Right cardiac atrium (tissue), 5 donors: ENCODE measurements at regions not wholly inside any gene's neighbourhood (a gene's known extent, or its start where the extent isn't known, plus 50 kb on each side); places are given as distances from the start of the nearest gene placed in this dataset.

ENCODE experiments used
- ATAC-seq, 2 donors: fragments of 200-7000 bp; cut with Tn5 transposase; one replicate each; pipeline versions ENCODE4 v1.8.0 to v1.9.1; 2020; ENCODE audit warnings: moderate library complexity in 2 of 2, mild to moderate bottlenecking in 1 of 2
- DNase-seq, 3 donors: peaks; one replicate each; pipeline ENCODE4 v3.0.0-alpha.2; 2020
- H3K27ac ChIP-seq: one replicate; pipeline ENCODE4 v1.5.1; 2013; ENCODE audit warnings: mild to moderate bottlenecking, low read length, control low read depth, moderate library complexity
- H3K27me3 ChIP-seq: one replicate; pipeline ENCODE4 v1.6.1; 2013; ENCODE audit not compliant: control insufficient read depth, insufficient read depth
- H3K4me1 ChIP-seq: one replicate; pipeline ENCODE4 v1.6.1; 2013; ENCODE audit warnings: low read length; ENCODE audit not compliant: control insufficient read depth, insufficient read depth
- H3K4me3 ChIP-seq: one replicate; pipeline ENCODE4 v1.5.1; 2013; ENCODE audit warnings: low read length, control low read depth
- H3K9me3 ChIP-seq: one replicate; pipeline ENCODE4 v1.6.1; 2013; ENCODE audit warnings: low read length; ENCODE audit not compliant: control insufficient read depth
- WGBS: extraction: QIAGEN DNeasy Blood & Tissue Kit; methylation state at CpG from one replicate; pipeline ENCODE4 v1.1.7; 2013; 5-methylcytosine and 5-hydroxymethylcytosine counted together
- intact Hi-C, 4 donors: fragments of 100-400 bp; cut with DNase I; formaldehyde crosslinking; loops; one replicate each; pipeline versions ENCODE4 v1.11.0 to v1.14.0; 2022 to 2023
- donor health status: healthy with polysubstance abuse.
- donor health status: DM: no; HTN: yes; CAD: no.
- donor health status: DM: no; HTN: no; CAD: no.
- donor health status: DM: no; HTN: yes; CAD: no; lungs with severe emphysema.
- donor health status: DM: yes; HTN: yes; CAD: no.

GRCh38 chrX:13478740-13479451, 90.5 kb upstream of the EGFL6 start:
- DNase-seq (no peak), ATAC-seq (peak; percentile 56 to 81)
- no peaks in the 10 kb centered on the region for H3K9me3 ChIP-seq
- H3K4me3 ChIP-seq = no peak overlapping the region
- intact Hi-C loops = no loop called here
- H3K4me1 ChIP-seq = peaks cover 5% of the 10 kb centered on the region
- WGBS = 70% methylated on average over 5 of the region's 6 CpGs
- no peak overlapping the region for H3K27ac ChIP-seq
- H3K27me3 ChIP-seq = no peaks in the 10 kb centered on the region

GRCh38 chrX:13476384-13476783, 93.0 kb upstream of the EGFL6 start:
- intact Hi-C loops = no loop called here
- H3K27ac ChIP-seq = no peak overlapping the region
- no peak overlapping the region for H3K4me3 ChIP-seq
- H3K27me3 ChIP-seq = no peaks in the 10 kb centered on the region
- ATAC-seq = no peak
- WGBS = 60% methylated on average over 4 of the region's 4 CpGs
- no peak for DNase-seq
- peaks cover 3% of the 10 kb centered on the region for H3K4me1 ChIP-seq
- H3K9me3 ChIP-seq = no peaks in the 10 kb centered on the region

GRCh38 chrX:13474164-13474516, 95.3 kb upstream of the EGFL6 start:
- ATAC-seq = no peak
- intact Hi-C loops = no loop called here
- H3K27me3 ChIP-seq = no peaks in the 10 kb centered on the region

GRCh38 chrX:13473442-13474163, 95.8 kb upstream of the EGFL6 start:
- Histone ChIP-seq H3K4me3 (no peak overlapping the region), H3K4me1 (peaks cover 5% of the 10 kb centered on the region), H3K27me3 (no peaks in the 10 kb centered on the region), H3K9me3 (no peaks in the 10 kb centered on the region), H3K27ac (peak overlapping the region; percentile 42)
- DNase-seq = no peak
- WGBS = 34% methylated on average over 9 of the region's 9 CpGs
- peak; percentile 69 to 72 for ATAC-seq
- intact Hi-C loops = no loop called here

More at GRCh38 chrX:13474164-13474516, 95.3 kb upstream of the EGFL6 start:
- H3K4me1 ChIP-seq = peaks cover 5% of the 10 kb centered on the region
- H3K4me3 ChIP-seq = no peak overlapping the region
- no peak for DNase-seq
- peak overlapping the region; percentile 42 for H3K27ac ChIP-seq
- H3K9me3 ChIP-seq = no peaks in the 10 kb centered on the region
- 56% methylated on average over 4 of the region's 4 CpGs for WGBS

GRCh38 chrX:13472975-13473374, 96.4 kb upstream of the EGFL6 start:
- 73% methylated on average over 5 of the region's 5 CpGs for WGBS
- no peaks in the 10 kb centered on the region for H3K27me3 ChIP-seq
- H3K27ac ChIP-seq = no peak overlapping the region
- no peak for ATAC-seq
- H3K4me3 ChIP-seq = no peak overlapping the region
- no peak for DNase-seq
- H3K4me1 ChIP-seq = peaks cover 5% of the 10 kb centered on the region
- H3K9me3 ChIP-seq = no peaks in the 10 kb centered on the region
- intact Hi-C loops = no loop called here

GRCh38 chrX:13471269-13471668, 98.1 kb upstream of the EGFL6 start:
- Histone ChIP-seq H3K27ac (no peak overlapping the region), H3K4me3 (no peak overlapping the region), H3K4me1 (peaks cover 2% of the 10 kb centered on the region), H3K9me3 (no peaks in the 10 kb centered on the region), H3K27me3 (no peaks in the 10 kb centered on the region)
- WGBS = 93% methylated on average over 3 of the region's 3 CpGs
- intact Hi-C loops = no loop called here
- ATAC-seq (no peak), DNase-seq (no peak)

- intact Hi-C loops = no loop called here
- ATAC-seq (no peak), DNase-seq (no peak)
- Histone ChIP-seq H3K4me3 (no peak overlapping the region), H3K9me3 (no peaks in the 10 kb centered on the region), H3K4me1 (peaks cover 2% of the 10 kb centered on the region), H3K27me3 (no peaks in the 10 kb centered on the region), H3K27ac (no peak overlapping the region)
- WGBS = 94% methylated on average over 3 of the region's 3 CpGs
Observed at GRCh38 chrX:13470685-13470977, 98.8 kb upstream of the EGFL6 start.

GRCh38 chrX:13469963-13470684, 99.3 kb upstream of the EGFL6 start:
- H3K27ac ChIP-seq = no peak overlapping the region
- intact Hi-C loops = no loop called here

GRCh38 chrX:13468096-13468495, 101.3 kb upstream of the EGFL6 start:
- H3K4me3 ChIP-seq = no peak overlapping the region
- no peaks in the 10 kb centered on the region for H3K9me3 ChIP-seq
- H3K27me3 ChIP-seq = no peaks in the 10 kb centered on the region
- ATAC-seq = no peak
- 99% methylated on average over 4 of the region's 4 CpGs for WGBS
- H3K27ac ChIP-seq = no peak overlapping the region
- peaks cover 2% of the 10 kb centered on the region for H3K4me1 ChIP-seq
- intact Hi-C loops = no loop called here
- DNase-seq = no peak

More at GRCh38 chrX:13469963-13470684, 99.3 kb upstream of the EGFL6 start:
- DNase-seq = no peak
- H3K4me3 ChIP-seq = no peak overlapping the region
- no peaks in the 10 kb centered on the region for H3K27me3 ChIP-seq
- WGBS = 71% methylated on average over 4 of the region's 4 CpGs
- H3K4me1 ChIP-seq = peaks cover 2% of the 10 kb centered on the region
- ATAC-seq = no peak
- no peaks in the 10 kb centered on the region for H3K9me3 ChIP-seq

GRCh38 chrX:13467243-13467642, 102.2 kb upstream of the EGFL6 start:
- 44% methylated on average over 1 of the region's 1 CpG for WGBS
- DNase-seq (no peak), ATAC-seq (no peak)
- H3K9me3 ChIP-seq = no peaks in the 10 kb centered on the region
- no peaks in the 10 kb centered on the region for H3K27me3 ChIP-seq
- H3K4me3 ChIP-seq = no peak overlapping the region
- intact Hi-C loops = no loop called here
- no peak overlapping the region for H3K27ac ChIP-seq
- H3K4me1 ChIP-seq = peaks cover 2% of the 10 kb centered on the region

GRCh38 chrX:13464599-13465275, 104.7 kb upstream of the EGFL6 start:
- WGBS = 100% methylated on average over 1 of the region's 1 CpG
- H3K4me3 ChIP-seq = no peak overlapping the region
- no peak for ATAC-seq
- DNase-seq = no peak
- H3K4me1 ChIP-seq = no peaks in the 10 kb centered on the region
- H3K27me3 ChIP-seq = no peaks in the 10 kb centered on the region
- no peak overlapping the region for H3K27ac ChIP-seq
- H3K9me3 ChIP-seq = no peaks in the 10 kb centered on the region
- intact Hi-C loops = no loop called here
